K562 (cell line): ENCODE measurements at regions not wholly inside any gene's neighbourhood (a gene's known extent, or its start where the extent isn't known, plus 50 kb on each side); places are given as distances from the start of the nearest gene placed in this dataset.
A peak's percentile ranks its signal among the peaks of the same experiment; 100 is the strongest.

Source experiments
- FIP1L1 ChIP-seq: fragments of 200-400 bp; formaldehyde crosslinking; IDR thresholded peaks from 2 replicates; pipeline ENCODE4 v1.6.1; 2018; ENCODE audit warnings: mild to moderate bottlenecking, low read depth, low read length; ENCODE audit not compliant: poor library complexity, severe bottlenecking
- HNRNPH1 ChIP-seq: fragments of 200-400 bp; formaldehyde crosslinking; optimal IDR thresholded peaks from 2 replicates; pipeline ENCODE3; 2017; ENCODE audit warnings: low read depth, mild to moderate bottlenecking, low read length, moderate library complexity
- MBD1 ChIP-seq: fragments of 250-450 bp; sonication (Bioruptor Pico); IDR thresholded peaks from 2 replicates; pipeline ENCODE4 v1.8.0; 2022; ENCODE audit warnings: inconsistent platforms
- RAD21 ChIP-seq, 2 experiments: fragments of 250-450 bp in 1 of 2; fragments of 450-650 bp in 1 of 2; sonication (Bioruptor Pico) in 1 of 2; formaldehyde crosslinking in 1 of 2; IDR thresholded peaks in 1 of 2; conservative IDR thresholded peaks in 1 of 2; 2 replicates each; pipeline versions ENCODE4 v1.4.0 to v1.8.0; 2020 to 2022; ENCODE audit warnings: mild to moderate bottlenecking in 2 of 2, moderate library complexity in 1 of 2
- SLC30A9 ChIP-seq: fragments of 250-450 bp; sonication (Bioruptor Pico); IDR thresholded peaks from 2 replicates; pipeline ENCODE4 v1.8.0; 2022; ENCODE audit warnings: mild to moderate bottlenecking, moderate library complexity
- SOX6 ChIP-seq: fragments of 450-650 bp; IDR thresholded peaks from 2 replicates; pipeline ENCODE4 v1.6.1; 2014; ENCODE audit warnings: mild to moderate bottlenecking
- TCF3 ChIP-seq: sonication (generic); formaldehyde crosslinking; IDR thresholded peaks from 2 replicates; pipeline ENCODE4 v1.4.0; 2020; ENCODE audit warnings: mild to moderate bottlenecking, missing genetic modification reagents
- TEAD4 ChIP-seq, 2 experiments: sonication (generic) in 1 of 2; formaldehyde crosslinking in 1 of 2; IDR thresholded peaks; 2 replicates each; pipeline versions ENCODE4 v1.6.1 to v1.8.0; 2012 to 2022; ENCODE audit warnings: borderline replicate concordance in 1 of 2, inconsistent platforms in 1 of 2, low read length in 1 of 2, mild to moderate bottlenecking in 1 of 2, missing genetic modification reagents in 1 of 2
- ZNF77 ChIP-seq: fragments of 250-450 bp; sonication (Bioruptor Pico); IDR thresholded peaks from 2 replicates; pipeline ENCODE4 v1.5.0; 2020
- ZNF780A ChIP-seq: fragments of 250-450 bp; sonication (Bioruptor Pico); IDR thresholded peaks from 2 replicates; pipeline ENCODE4 v1.5.0; 2021; ENCODE audit warnings: mild to moderate bottlenecking
- TF ChIP-seq, protein P1 (sequence below): sonication (generic); formaldehyde crosslinking; IDR thresholded peaks from 2 replicates; pipeline ENCODE4 v1.8.0; 2023; ENCODE audit warnings: mild to moderate bottlenecking, missing genetic modification reagents
- TF ChIP-seq, protein P2 (sequence below): fragments of 250-450 bp; sonication (Bioruptor Pico); IDR thresholded peaks from 2 replicates; pipeline ENCODE4 v1.5.0; 2020; ENCODE audit warnings: mild to moderate bottlenecking
- TF ChIP-seq, protein P3 (sequence below): IDR thresholded peaks from 3 replicates; pipeline ENCODE4 v1.6.1; 2011; ENCODE audit warnings: borderline replicate concordance, mild to moderate bottlenecking; ENCODE audit not compliant: insufficient read length, insufficient read depth
- TF ChIP-seq, protein P4 (sequence below), 2 experiments: fragments of 450-650 bp; conservative IDR thresholded peaks; 2 replicates each; pipeline ENCODE4 v1.6.1; 2017; ENCODE audit warnings: mild to moderate bottlenecking in 2 of 2, moderate library complexity in 2 of 2

DNA sequence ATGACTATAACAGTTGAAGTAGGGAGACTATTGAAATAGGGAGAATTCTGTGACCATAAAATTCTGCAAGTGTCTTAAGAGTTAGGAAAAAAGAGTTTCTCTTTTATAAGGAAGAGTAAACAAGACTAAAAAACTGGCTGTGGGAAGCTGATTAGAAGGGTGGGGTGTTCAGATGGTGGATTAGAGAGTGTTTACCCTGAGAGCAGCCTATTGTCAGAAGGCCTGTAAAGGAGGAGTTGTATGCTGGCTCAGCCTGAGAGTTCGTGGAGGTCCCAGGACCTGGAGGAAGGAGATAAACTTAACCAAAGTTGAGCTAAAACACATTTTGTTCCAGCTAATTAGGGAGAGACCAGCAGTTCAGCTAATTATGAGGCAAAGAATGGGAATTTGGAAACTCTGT is 629.7 kb downstream of the PCDH7 start (continued):
- TF ChIP-seq SLC30A9 (CRISPR knock-in tag): no peak
- peak; percentile 83 for TF ChIP-seq TCF3 (CRISPR knock-in tag)
- TF ChIP-seq ZNF780A (CRISPR knock-in tag): no peak
- TF ChIP-seq RAD21 (CRISPR knock-in tag; conservative IDR thresholded peaks at IDR 0.05 in 1 of 2, IDR thresholded peaks at IDR 0.05 in 1 of 2): no peak
- peak; percentile 55 for TF ChIP-seq SOX6
- TF ChIP-seq HNRNPH1: no peak
- no peak for TF ChIP-seq FIP1L1
- TF ChIP-seq ZNF77 (CRISPR knock-in tag): no peak
- TF ChIP-seq TEAD4 (IDR thresholded peaks at IDR 0.05; ENCODE audit: low read length): 0 out of 2 replicates have a peak, but pooled peaks have one; percentile 10
- TF ChIP-seq TEAD4 (CRISPR knock-in tag; IDR thresholded peaks at IDR 0.05; ENCODE audit: borderline replicate concordance): no peak
- TF ChIP-seq, protein P1, sequence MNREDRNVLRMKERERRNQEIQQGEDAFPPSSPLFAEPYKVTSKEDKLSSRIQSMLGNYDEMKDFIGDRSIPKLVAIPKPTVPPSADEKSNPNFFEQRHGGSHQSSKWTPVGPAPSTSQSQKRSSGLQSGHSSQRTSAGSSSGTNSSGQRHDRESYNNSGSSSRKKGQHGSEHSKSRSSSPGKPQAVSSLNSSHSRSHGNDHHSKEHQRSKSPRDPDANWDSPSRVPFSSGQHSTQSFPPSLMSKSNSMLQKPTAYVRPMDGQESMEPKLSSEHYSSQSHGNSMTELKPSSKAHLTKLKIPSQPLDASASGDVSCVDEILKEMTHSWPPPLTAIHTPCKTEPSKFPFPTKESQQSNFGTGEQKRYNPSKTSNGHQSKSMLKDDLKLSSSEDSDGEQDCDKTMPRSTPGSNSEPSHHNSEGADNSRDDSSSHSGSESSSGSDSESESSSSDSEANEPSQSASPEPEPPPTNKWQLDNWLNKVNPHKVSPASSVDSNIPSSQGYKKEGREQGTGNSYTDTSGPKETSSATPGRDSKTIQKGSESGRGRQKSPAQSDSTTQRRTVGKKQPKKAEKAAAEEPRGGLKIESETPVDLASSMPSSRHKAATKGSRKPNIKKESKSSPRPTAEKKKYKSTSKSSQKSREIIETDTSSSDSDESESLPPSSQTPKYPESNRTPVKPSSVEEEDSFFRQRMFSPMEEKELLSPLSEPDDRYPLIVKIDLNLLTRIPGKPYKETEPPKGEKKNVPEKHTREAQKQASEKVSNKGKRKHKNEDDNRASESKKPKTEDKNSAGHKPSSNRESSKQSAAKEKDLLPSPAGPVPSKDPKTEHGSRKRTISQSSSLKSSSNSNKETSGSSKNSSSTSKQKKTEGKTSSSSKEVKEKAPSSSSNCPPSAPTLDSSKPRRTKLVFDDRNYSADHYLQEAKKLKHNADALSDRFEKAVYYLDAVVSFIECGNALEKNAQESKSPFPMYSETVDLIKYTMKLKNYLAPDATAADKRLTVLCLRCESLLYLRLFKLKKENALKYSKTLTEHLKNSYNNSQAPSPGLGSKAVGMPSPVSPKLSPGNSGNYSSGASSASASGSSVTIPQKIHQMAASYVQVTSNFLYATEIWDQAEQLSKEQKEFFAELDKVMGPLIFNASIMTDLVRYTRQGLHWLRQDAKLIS (CRISPR knock-in tag): no peak
- TF ChIP-seq, protein P2, sequence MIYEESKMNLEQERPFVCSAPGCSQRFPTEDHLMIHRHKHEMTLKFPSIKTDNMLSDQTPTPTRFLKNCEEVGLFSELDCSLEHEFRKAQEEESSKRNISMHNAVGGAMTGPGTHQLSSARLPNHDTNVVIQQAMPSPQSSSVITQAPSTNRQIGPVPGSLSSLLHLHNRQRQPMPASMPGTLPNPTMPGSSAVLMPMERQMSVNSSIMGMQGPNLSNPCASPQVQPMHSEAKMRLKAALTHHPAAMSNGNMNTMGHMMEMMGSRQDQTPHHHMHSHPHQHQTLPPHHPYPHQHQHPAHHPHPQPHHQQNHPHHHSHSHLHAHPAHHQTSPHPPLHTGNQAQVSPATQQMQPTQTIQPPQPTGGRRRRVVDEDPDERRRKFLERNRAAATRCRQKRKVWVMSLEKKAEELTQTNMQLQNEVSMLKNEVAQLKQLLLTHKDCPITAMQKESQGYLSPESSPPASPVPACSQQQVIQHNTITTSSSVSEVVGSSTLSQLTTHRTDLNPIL (CRISPR knock-in tag): no peak
- TF ChIP-seq, protein P3, sequence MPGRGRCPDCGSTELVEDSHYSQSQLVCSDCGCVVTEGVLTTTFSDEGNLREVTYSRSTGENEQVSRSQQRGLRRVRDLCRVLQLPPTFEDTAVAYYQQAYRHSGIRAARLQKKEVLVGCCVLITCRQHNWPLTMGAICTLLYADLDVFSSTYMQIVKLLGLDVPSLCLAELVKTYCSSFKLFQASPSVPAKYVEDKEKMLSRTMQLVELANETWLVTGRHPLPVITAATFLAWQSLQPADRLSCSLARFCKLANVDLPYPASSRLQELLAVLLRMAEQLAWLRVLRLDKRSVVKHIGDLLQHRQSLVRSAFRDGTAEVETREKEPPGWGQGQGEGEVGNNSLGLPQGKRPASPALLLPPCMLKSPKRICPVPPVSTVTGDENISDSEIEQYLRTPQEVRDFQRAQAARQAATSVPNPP: no peak
- TF ChIP-seq, protein P4, sequence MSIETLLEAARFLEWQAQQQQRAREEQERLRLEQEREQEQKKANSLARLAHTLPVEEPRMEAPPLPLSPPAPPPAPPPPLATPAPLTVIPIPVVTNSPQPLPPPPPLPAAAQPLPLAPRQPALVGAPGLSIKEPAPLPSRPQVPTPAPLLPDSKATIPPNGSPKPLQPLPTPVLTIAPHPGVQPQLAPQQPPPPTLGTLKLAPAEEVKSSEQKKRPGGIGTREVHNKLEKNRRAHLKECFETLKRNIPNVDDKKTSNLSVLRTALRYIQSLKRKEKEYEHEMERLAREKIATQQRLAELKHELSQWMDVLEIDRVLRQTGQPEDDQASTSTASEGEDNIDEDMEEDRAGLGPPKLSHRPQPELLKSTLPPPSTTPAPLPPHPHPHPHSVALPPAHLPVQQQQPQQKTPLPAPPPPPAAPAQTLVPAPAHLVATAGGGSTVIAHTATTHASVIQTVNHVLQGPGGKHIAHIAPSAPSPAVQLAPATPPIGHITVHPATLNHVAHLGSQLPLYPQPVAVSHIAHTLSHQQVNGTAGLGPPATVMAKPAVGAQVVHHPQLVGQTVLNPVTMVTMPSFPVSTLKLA (conservative IDR thresholded peaks at IDR 0.05): no peak
- no peak for TF ChIP-seq MBD1 (CRISPR knock-in tag)
